ENCODE measurements at regions not wholly inside any gene's neighbourhood (a gene's known extent, or its start where the extent isn't known, plus 50 kb on each side); places are given as distances from the start of the nearest gene placed in this dataset.

DNA sequence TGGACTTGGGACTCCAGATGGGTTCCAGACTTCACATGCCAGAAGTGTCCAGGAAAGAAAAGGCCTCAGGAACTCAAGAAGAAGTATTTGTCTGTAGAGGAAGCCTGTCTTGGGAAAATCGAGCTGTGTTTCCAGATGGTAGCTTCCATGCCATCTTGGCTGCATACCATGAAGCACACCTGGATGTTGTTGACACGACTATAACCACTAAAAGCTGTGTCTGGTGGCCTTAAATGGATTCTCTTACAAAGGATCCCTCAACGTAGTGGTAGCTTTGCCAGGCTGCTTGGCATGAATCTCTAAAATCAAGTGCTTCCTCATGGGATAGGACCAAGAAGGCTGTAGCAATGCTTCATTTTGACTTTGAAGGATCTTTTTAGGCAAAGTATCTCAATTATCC, 313.4 kb upstream of the BOD1L1 start:
- intact Hi-C loops (cut with micrococcal nuclease) = no loop called here
- Histone ChIP-seq H3K27ac (ENCODE audit: low read length) (no peak overlapping the region), H3K4me3 (ENCODE audit: low read length) (no peak overlapping the region), H3F3A (ENCODE audit: low read length, unreplicated experiment) (no peaks in the 10 kb centered on the region), H3K36me3 (ENCODE audit: low read depth, low read length) (no peaks in the 10 kb centered on the region), H3K9me3 (ENCODE audit: low read length) (no peaks in the 10 kb centered on the region), H2AFZ (ENCODE audit: low read length) (no peak overlapping the region), H3K9me2 (replicated peaks; ENCODE audit: low read length) (no peaks in the 10 kb centered on the region), H3K79me2 (ENCODE audit: low read length) (no peaks in the 10 kb centered on the region), H3K9ac (ENCODE audit: low read length) (no peak overlapping the region), H4K20me1 (ENCODE audit: low read length) (no peaks in the 10 kb centered on the region), H3K27me3 (ENCODE audit: low read length) (no peaks in the 10 kb centered on the region), H3K4me2 (ENCODE audit: low read length) (no peak overlapping the region), H3K4me1 (ENCODE audit: insufficient read depth, low read length) (no peaks in the 10 kb centered on the region)
- BruUV-seq (replicated peaks) = no TSS peak
- no peak for DNase-seq
- TF ChIP-seq, protein P1, sequence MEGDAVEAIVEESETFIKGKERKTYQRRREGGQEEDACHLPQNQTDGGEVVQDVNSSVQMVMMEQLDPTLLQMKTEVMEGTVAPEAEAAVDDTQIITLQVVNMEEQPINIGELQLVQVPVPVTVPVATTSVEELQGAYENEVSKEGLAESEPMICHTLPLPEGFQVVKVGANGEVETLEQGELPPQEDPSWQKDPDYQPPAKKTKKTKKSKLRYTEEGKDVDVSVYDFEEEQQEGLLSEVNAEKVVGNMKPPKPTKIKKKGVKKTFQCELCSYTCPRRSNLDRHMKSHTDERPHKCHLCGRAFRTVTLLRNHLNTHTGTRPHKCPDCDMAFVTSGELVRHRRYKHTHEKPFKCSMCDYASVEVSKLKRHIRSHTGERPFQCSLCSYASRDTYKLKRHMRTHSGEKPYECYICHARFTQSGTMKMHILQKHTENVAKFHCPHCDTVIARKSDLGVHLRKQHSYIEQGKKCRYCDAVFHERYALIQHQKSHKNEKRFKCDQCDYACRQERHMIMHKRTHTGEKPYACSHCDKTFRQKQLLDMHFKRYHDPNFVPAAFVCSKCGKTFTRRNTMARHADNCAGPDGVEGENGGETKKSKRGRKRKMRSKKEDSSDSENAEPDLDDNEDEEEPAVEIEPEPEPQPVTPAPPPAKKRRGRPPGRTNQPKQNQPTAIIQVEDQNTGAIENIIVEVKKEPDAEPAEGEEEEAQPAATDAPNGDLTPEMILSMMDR (conservative IDR thresholded peaks at IDR 0.05; ENCODE audit: low read depth, low read length) = no peak
- TF ChIP-seq EZH2 (IDR thresholded peaks at IDR 0.05; ENCODE audit: low read length, unreplicated experiment) = no peak
- TF ChIP-seq EZH2phosphoT487 (IDR thresholded peaks at IDR 0.05; ENCODE audit: borderline replicate concordance, low read length) = no peak
- POLR2A ChIA-PET (ENCODE audit: unreplicated experiment) = no interaction called here
- CTCF ChIA-PET = no interaction called here
- no peak for ATAC-seq

DNA sequence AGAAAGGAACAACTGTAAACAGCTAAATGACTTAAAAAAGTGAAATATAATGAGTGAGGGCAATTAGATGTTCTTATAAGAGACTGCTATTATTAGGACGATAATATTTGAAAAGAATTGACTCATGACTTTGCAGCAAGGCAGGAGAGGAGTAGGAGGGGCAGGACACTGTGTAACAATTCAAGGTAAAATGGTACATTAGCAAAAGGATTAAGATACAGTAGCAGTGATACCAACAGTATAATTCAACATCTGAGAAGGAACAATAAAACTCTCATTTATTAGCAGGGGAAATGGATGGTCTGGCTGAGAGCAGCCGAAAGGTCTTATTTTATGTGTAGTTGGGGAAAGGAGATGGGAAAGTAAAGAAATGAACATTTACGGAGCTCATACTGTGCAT, 315.5 kb upstream of the BOD1L1 start:
- ChIA-PET CTCF (no interaction called here), POLR2A (ENCODE audit: unreplicated experiment) (no interaction called here)
- Histone ChIP-seq H3K9me2 (replicated peaks; ENCODE audit: low read length) (no peaks in the 10 kb centered on the region), H4K20me1 (ENCODE audit: low read length) (no peaks in the 10 kb centered on the region), H2AFZ (ENCODE audit: low read length) (no peak overlapping the region), H3K4me3 (ENCODE audit: low read length) (no peak overlapping the region), H3K27me3 (ENCODE audit: low read length) (no peaks in the 10 kb centered on the region), H3K4me1 (ENCODE audit: insufficient read depth, low read length) (no peaks in the 10 kb centered on the region), H3K27ac (ENCODE audit: low read length) (no peak overlapping the region), H3F3A (ENCODE audit: low read length, unreplicated experiment) (no peaks in the 10 kb centered on the region), H3K9me3 (ENCODE audit: low read length) (no peaks in the 10 kb centered on the region), H3K9ac (ENCODE audit: low read length) (no peak overlapping the region), H3K4me2 (ENCODE audit: low read length) (no peak overlapping the region), H3K79me2 (ENCODE audit: low read length) (no peaks in the 10 kb centered on the region), H3K36me3 (ENCODE audit: low read depth, low read length) (no peaks in the 10 kb centered on the region)
- ATAC-seq = no peak
- intact Hi-C loops (cut with micrococcal nuclease) = no loop called here
- TF ChIP-seq EZH2 (IDR thresholded peaks at IDR 0.05; ENCODE audit: low read length, unreplicated experiment) (no peak), EZH2phosphoT487 (IDR thresholded peaks at IDR 0.05; ENCODE audit: borderline replicate concordance, low read length) (no peak)
- TF ChIP-seq, protein P1 (conservative IDR thresholded peaks at IDR 0.05; ENCODE audit: low read depth, low read length) = no peak
- no TSS peak for BruUV-seq (replicated peaks)
- no peak for DNase-seq

DNA sequence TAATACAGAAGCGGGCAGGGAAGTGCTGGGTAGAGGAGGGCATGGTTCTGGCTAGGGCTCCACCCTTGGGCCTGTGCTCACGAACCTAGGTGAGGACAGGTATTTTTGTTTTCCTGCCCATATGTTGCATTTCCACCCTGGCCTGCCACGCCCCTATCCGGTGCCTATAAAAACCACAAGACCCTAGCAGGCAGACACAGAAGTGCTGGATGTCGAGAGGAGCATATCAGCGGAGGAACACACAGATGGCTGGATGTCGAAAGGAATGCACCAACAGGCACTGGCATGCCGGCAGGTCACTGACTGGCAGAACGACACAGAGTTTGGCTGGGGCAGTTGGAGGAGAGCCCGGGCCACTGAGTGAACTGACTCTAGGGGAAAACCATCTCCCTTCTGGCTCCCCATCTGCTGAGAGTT, 316.6 kb upstream of the BOD1L1 start:
- H3K79me2 ChIP-seq (ENCODE audit: low read length) = no peaks in the 10 kb centered on the region
- H2AFZ ChIP-seq (ENCODE audit: low read length) = no peak overlapping the region
- H3K4me1 ChIP-seq (ENCODE audit: insufficient read depth, low read length) = no peaks in the 10 kb centered on the region
- ChIA-PET CTCF (no interaction called here), POLR2A (ENCODE audit: unreplicated experiment) (no interaction called here)
- H3K4me3 ChIP-seq (ENCODE audit: low read length) = no peak overlapping the region
- no TSS peak for BruUV-seq (replicated peaks)
- no peaks in the 10 kb centered on the region for H3K36me3 ChIP-seq (ENCODE audit: low read depth, low read length)
- H4K20me1 ChIP-seq (ENCODE audit: low read length) = no peaks in the 10 kb centered on the region
- intact Hi-C loops (cut with micrococcal nuclease) = no loop called here
- DNase-seq (no peak), ATAC-seq (no peak)
- TF ChIP-seq EZH2 (IDR thresholded peaks at IDR 0.05; ENCODE audit: low read length, unreplicated experiment) (no peak), EZH2phosphoT487 (IDR thresholded peaks at IDR 0.05; ENCODE audit: borderline replicate concordance, low read length) (no peak)
- TF ChIP-seq, protein P1 (conservative IDR thresholded peaks at IDR 0.05; ENCODE audit: low read depth, low read length) = no peak
- H3K9me2 ChIP-seq (replicated peaks; ENCODE audit: low read length) = no peaks in the 10 kb centered on the region
- no peaks in the 10 kb centered on the region for H3F3A ChIP-seq (ENCODE audit: low read length, unreplicated experiment)
- H3K27ac ChIP-seq (ENCODE audit: low read length) = no peak overlapping the region
- H3K9ac ChIP-seq (ENCODE audit: low read length) = no peak overlapping the region
- no peak overlapping the region for H3K4me2 ChIP-seq (ENCODE audit: low read length)
- H3K27me3 ChIP-seq (ENCODE audit: low read length) = no peaks in the 10 kb centered on the region
- H3K9me3 ChIP-seq (ENCODE audit: low read length) = no peaks in the 10 kb centered on the region
